ENCODE measurements at regions not wholly inside any gene's neighbourhood (a gene's known extent, or its start where the extent isn't known, plus 50 kb on each side); places are given as distances from the start of the nearest gene placed in this dataset.

GRCh38 chr18:78180741-78181140 is 798.9 kb upstream of the SALL3 start:
- H3K9me3 ChIP-seq, result no peaks in the 10 kb centered on the region
- no peak overlapping the region for H3K27ac ChIP-seq
- no peaks in the 10 kb centered on the region for H3K27me3 ChIP-seq (replicated peaks; ENCODE audit: insufficient read depth)
- no peak for TF ChIP-seq CTCF (IDR thresholded peaks at IDR 0.05)
- H3K36me3 ChIP-seq, result no peaks in the 10 kb centered on the region
- H3K4me3 ChIP-seq, result no peak overlapping the region
- no peaks in the 10 kb centered on the region for H3K4me1 ChIP-seq (ENCODE audit: control insufficient read depth in 1 of 2, low read depth in 2 of 2)
- no peak for ATAC-seq (ENCODE audit: insufficient number of reproducible peaks, low FRiP score, low read depth)
- DNase-seq (ENCODE audit: low spot score), result no peak

GRCh38 chr18:78183815-78184214 is 795.8 kb upstream of the SALL3 start:
- no peak for DNase-seq (ENCODE audit: low spot score)
- H3K9me3 ChIP-seq, result no peaks in the 10 kb centered on the region
- no peaks in the 10 kb centered on the region for H3K27me3 ChIP-seq (replicated peaks; ENCODE audit: insufficient read depth)
- no peaks in the 10 kb centered on the region for H3K36me3 ChIP-seq
- no peak overlapping the region for H3K4me3 ChIP-seq
- TF ChIP-seq CTCF (IDR thresholded peaks at IDR 0.05), result no peak
- no peak overlapping the region for H3K27ac ChIP-seq
- no peaks in the 10 kb centered on the region for H3K4me1 ChIP-seq (ENCODE audit: control insufficient read depth in 1 of 2, low read depth in 2 of 2)
- ATAC-seq (ENCODE audit: insufficient number of reproducible peaks, low FRiP score, low read depth), result no peak

- H3K9me3 ChIP-seq, result no peaks in the 10 kb centered on the region
- TF ChIP-seq CTCF (IDR thresholded peaks at IDR 0.05), result no peak
- H3K36me3 ChIP-seq, result no peaks in the 10 kb centered on the region
- DNase-seq (ENCODE audit: low spot score), result no peak
- no peak overlapping the region for H3K27ac ChIP-seq
- no peaks in the 10 kb centered on the region for H3K4me1 ChIP-seq (ENCODE audit: control insufficient read depth in 1 of 2, low read depth in 2 of 2)
- ATAC-seq (ENCODE audit: insufficient number of reproducible peaks, low FRiP score, low read depth), result no peak
- H3K4me3 ChIP-seq, result no peak overlapping the region
- no peaks in the 10 kb centered on the region for H3K27me3 ChIP-seq (replicated peaks; ENCODE audit: insufficient read depth)
Measured at GRCh38 chr18:78191276-78191675, 788.3 kb upstream of the SALL3 start.

GRCh38 chr18:78192054-78192453 is 787.6 kb upstream of the SALL3 start:
- Histone ChIP-seq H3K4me3 (no peak overlapping the region), H3K27me3 (replicated peaks; ENCODE audit: insufficient read depth) (no peaks in the 10 kb centered on the region), H3K9me3 (no peaks in the 10 kb centered on the region), H3K27ac (no peak overlapping the region), H3K36me3 (no peaks in the 10 kb centered on the region), H3K4me1 (ENCODE audit: control insufficient read depth in 1 of 2, low read depth in 2 of 2) (no peaks in the 10 kb centered on the region)
- ATAC-seq (ENCODE audit: insufficient number of reproducible peaks, low FRiP score, low read depth) (no peak), DNase-seq (ENCODE audit: low spot score) (no peak)
- no peak for TF ChIP-seq CTCF (IDR thresholded peaks at IDR 0.05)

- Histone ChIP-seq H3K27ac (no peak overlapping the region), H3K4me1 (ENCODE audit: control insufficient read depth in 1 of 2, low read depth in 2 of 2) (no peaks in the 10 kb centered on the region), H3K4me3 (no peak overlapping the region), H3K9me3 (no peaks in the 10 kb centered on the region), H3K27me3 (replicated peaks; ENCODE audit: insufficient read depth) (no peaks in the 10 kb centered on the region), H3K36me3 (no peaks in the 10 kb centered on the region)
- ATAC-seq (ENCODE audit: insufficient number of reproducible peaks, low FRiP score, low read depth), result no peak
- no peak for DNase-seq (ENCODE audit: low spot score)
- no peak for TF ChIP-seq CTCF (IDR thresholded peaks at IDR 0.05)
Measured at GRCh38 chr18:78196280-78196679, 783.3 kb upstream of the SALL3 start.
